Transverse colon (tissue), 4 donors: ENCODE measurements at regions not wholly inside any gene's neighbourhood (a gene's known extent, or its start where the extent isn't known, plus 50 kb on each side); places are given as distances from the start of the nearest gene placed in this dataset.
A peak's percentile ranks its signal among the peaks of the same experiment; 100 is the strongest.

Experiments
- DNase-seq: peaks from one replicate; pipeline ENCODE4 v3.0.0-alpha.2; 2019
- H3K27ac ChIP-seq, 4 donors: fragments of 200-600 bp; sonication (generic); 2 replicates each; pipeline ENCODE4 v1.5.1; 2016 to 2018; ENCODE audit warnings: inconsistent platforms in 4 of 4
- H3K27me3 ChIP-seq: fragments of 200-600 bp; sonication (generic); 2 replicates; pipeline ENCODE4 v1.5.1; 2017; ENCODE audit warnings: inconsistent platforms
- H3K36me3 ChIP-seq, 4 donors: fragments of 200-600 bp; sonication (generic); 2 replicates each; pipeline ENCODE4 v1.5.1; 2017 to 2019; ENCODE audit warnings: inconsistent platforms in 4 of 4
- H3K4me1 ChIP-seq, 4 donors: fragments of 200-600 bp; sonication (generic); 2 replicates each; pipeline ENCODE4 v1.5.1; 2017 to 2020; ENCODE audit warnings: inconsistent platforms in 4 of 4
- H3K4me3 ChIP-seq, 4 donors: fragments of 200-600 bp; sonication (generic); 1 replicate in 1 of 4; 2 replicates in 3 of 4; pipeline versions ENCODE4 v1.5.1 to v1.6.1; 2017 to 2019; ENCODE audit warnings: inconsistent platforms in 4 of 4
- H3K9me3 ChIP-seq, 2 donors: fragments of 200-600 bp; sonication (generic); 2 replicates each; pipeline ENCODE4 v1.5.1; 2017 to 2019; ENCODE audit warnings: inconsistent platforms in 2 of 2
- EP300 ChIP-seq: sonication (generic); formaldehyde crosslinking; IDR thresholded peaks from one replicate; pipeline ENCODE4 v1.6.1; 2017; ENCODE audit warnings: antibody characterized with exemption, low read depth
- POLR2A ChIP-seq: fragments of 450-650 bp; IDR thresholded peaks from one replicate; pipeline ENCODE4 v1.6.1; 2016; ENCODE audit warnings: antibody characterized with exemption, mild to moderate bottlenecking, moderate library complexity
- POLR2AphosphoS5 ChIP-seq, 3 donors: sonication (generic); formaldehyde crosslinking; IDR thresholded peaks; one replicate each; pipeline ENCODE4 v1.6.1; 2016; ENCODE audit warnings: antibody characterized with exemption in 3 of 3
- WGBS, 2 donors: methylation state at CpG; one replicate each; pipeline ENCODE4 v1.1.5; 2018; ENCODE audit warnings: low coverage in 1 of 2; 5-methylcytosine and 5-hydroxymethylcytosine counted together
- in situ Hi-C, 4 donors: fragments of 200-750 bp; cut with MboI; loops; one replicate each; pipeline versions ENCODE4 v1.15.0 to v1.15.1; 2017; ENCODE audit warnings: low sequenced_read_pairs in 3 of 4, low pct_ligation_motif_present in 1 of 4, low pct_unique_long_range_greater_than_20kb in 1 of 4
- intact Hi-C: fragments of 100-400 bp; cut with DNase I; formaldehyde crosslinking; loops from one replicate; pipeline ENCODE4 v1.15.1; 2023; ENCODE audit warnings: low total_unique reads
- TF ChIP-seq, protein P1 (sequence below), 5 experiments: fragments of 200-600 bp in 3 of 5; fragments of 450-650 bp in 2 of 5; sonication (generic) in 3 of 5; IDR thresholded peaks; 1 replicate in 2 of 5; 2 replicates in 3 of 5; pipeline ENCODE4 v1.5.1; 2016 to 2017; ENCODE audit warnings: antibody characterized with exemption in 5 of 5, inconsistent platforms in 3 of 5, mild to moderate bottlenecking in 2 of 5, moderate library complexity in 1 of 5

DNA sequence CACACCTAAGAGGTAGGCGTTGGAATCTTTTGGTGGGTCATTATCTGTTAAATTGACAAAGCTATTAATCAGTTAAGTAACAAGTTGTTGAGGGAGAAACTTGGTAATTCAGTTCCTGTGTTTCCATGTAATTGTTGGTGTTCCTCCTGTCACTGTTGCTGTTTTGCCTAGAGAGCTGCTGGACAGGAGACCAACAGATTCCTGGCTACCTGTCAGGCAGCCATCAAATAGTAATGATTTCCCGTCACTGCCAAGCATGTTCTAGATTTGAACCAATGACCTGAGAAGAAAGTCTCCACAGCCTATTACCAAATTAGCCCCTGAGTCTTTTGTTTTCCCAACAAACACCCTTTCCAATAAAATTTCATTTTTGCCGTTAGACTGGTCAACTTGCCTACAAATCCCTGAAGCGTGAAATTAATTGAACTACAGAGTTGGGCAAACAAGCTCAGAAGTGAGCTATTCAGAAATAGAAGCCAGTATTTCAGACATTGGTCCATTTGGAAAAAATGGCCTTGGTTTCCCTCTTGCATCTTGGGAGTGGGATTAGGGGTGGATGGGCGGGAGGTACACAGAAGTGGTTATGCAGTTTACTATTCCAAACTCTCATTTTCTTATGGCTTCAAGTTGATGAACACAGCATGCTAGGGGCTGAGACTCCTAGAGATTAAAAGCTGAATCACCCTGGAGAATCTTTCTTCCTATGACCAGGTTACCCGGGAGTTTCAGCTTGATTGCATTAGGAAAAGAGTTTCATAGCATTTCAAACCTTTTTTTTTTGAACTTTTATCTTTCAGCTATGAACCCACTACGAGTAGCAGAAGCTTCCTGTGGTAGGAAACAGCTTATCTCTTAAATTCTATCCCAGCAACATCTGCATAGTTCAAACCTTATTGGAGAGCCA lies 262.8 kb upstream of the MAF start:
- WGBS, 2 donors: 43 to 81% methylated on average over 3 to 7 of the region's 7 CpGs

DNA sequence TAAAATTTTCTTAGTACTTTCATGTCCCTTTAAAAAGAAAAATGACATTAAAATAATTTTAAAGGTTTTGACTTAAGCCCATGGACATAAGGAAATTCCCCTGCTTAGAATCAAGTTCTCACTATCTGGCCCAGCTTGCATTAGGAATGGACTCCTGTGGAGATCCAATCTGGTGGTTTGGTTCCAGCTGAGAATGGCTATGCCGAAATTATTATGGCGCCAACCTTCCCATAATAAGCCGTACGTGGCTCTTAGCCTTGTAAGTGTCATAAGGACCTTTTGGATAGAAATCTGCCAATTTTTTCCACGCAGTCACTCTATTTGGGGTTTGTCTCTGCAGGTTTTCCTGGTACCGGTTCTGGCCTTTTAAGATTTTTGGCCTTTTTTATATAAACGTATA lies 262.1 kb upstream of the MAF start:
- TF ChIP-seq POLR2A (no peak), EP300 (no peak), POLR2AphosphoS5 (IDR thresholded peaks at IDR 0.05) (no peak)
- TF ChIP-seq, protein P1, sequence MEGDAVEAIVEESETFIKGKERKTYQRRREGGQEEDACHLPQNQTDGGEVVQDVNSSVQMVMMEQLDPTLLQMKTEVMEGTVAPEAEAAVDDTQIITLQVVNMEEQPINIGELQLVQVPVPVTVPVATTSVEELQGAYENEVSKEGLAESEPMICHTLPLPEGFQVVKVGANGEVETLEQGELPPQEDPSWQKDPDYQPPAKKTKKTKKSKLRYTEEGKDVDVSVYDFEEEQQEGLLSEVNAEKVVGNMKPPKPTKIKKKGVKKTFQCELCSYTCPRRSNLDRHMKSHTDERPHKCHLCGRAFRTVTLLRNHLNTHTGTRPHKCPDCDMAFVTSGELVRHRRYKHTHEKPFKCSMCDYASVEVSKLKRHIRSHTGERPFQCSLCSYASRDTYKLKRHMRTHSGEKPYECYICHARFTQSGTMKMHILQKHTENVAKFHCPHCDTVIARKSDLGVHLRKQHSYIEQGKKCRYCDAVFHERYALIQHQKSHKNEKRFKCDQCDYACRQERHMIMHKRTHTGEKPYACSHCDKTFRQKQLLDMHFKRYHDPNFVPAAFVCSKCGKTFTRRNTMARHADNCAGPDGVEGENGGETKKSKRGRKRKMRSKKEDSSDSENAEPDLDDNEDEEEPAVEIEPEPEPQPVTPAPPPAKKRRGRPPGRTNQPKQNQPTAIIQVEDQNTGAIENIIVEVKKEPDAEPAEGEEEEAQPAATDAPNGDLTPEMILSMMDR (IDR thresholded peaks at IDR 0.05): no peak
- no peaks in the 10 kb centered on the region for H3K27me3 ChIP-seq
- no peak overlapping the region for H3K27ac ChIP-seq
- in situ Hi-C loops (no loop called here), intact Hi-C loops (no loop called here)
- no peaks in the 10 kb centered on the region for H3K9me3 ChIP-seq
- H3K36me3 ChIP-seq: no peaks in the 10 kb centered on the region
- WGBS, 2 donors: 86 to 95% methylated on average over 5 to 7 of the region's 7 CpGs
- DNase-seq: no peak
- H3K4me3 ChIP-seq: no peak overlapping the region
- no peaks in the 10 kb centered on the region for H3K4me1 ChIP-seq

More for the DNA sequence above, 262.8 kb upstream of the MAF start:
- Histone ChIP-seq H3K27ac (no peak overlapping the region), H3K4me1 (no peaks in the 10 kb centered on the region), H3K9me3 (no peaks in the 10 kb centered on the region), H3K27me3 (no peaks in the 10 kb centered on the region), H3K4me3 (no peak overlapping the region), H3K36me3 (no peaks in the 10 kb centered on the region)
- in situ Hi-C loops: no loop called here
- TF ChIP-seq POLR2A (no peak), EP300 (no peak)
- TF ChIP-seq, protein P1 (IDR thresholded peaks at IDR 0.05): no peak
- DNase-seq: no peak
- intact Hi-C loops: no loop called here

DNA sequence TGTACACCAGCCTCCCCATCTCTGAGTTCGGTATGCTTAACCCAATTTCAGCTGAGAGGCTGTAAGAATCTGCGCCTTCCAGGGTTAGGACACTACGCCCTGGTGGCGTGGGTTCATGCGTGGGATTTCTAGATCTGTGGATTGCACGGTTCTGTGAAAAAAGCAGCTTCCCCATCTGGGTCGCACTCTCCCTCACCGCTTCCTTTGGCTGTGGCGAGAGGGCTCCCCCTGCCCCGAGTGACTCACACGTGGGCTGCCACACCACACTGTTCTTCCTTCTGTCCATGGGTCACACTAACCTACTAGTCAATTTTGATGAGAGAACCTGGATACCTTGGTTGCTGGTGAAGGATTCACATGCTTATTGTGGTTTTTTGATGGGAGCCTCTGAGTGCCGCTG lies 256.0 kb upstream of the MAF start:
- TF ChIP-seq POLR2A (no peak), EP300 (no peak), POLR2AphosphoS5 (IDR thresholded peaks at IDR 0.05) (no peak)
- TF ChIP-seq, protein P1 (IDR thresholded peaks at IDR 0.05): no peak
- DNase-seq: no peak
- Histone ChIP-seq H3K27me3 (no peaks in the 10 kb centered on the region), H3K4me1 (no peaks in the 10 kb centered on the region), H3K36me3 (no peaks in the 10 kb centered on the region), H3K27ac (no peak overlapping the region), H3K4me3 (no peak overlapping the region), H3K9me3 (peaks cover 7 to 16% of the 10 kb centered on the region in 2 donors)
- in situ Hi-C loops: no loop called here
- intact Hi-C loops: no loop called here
- WGBS, 2 donors: 85 to 100% methylated on average over 1 to 12 of the region's 12 CpGs

DNA sequence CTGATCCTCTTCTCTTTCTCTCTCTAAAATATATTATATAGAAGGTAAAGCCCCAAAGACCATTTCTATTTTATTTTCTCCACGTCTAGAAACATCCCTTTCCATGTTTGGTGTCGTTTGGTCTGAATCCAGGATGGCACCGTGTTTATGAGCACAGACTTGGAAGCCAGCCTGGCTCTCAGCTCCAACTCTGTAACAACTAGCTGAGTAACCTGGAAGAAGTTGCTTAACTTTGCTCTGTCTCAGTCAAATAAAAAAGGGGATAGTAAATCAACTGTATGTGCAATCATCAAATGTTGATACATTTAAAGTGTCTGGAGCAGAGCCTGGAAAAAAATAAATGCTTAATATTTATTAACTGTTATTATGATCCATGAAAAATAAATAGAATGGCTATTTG lies 249.8 kb upstream of the MAF start:
- TF ChIP-seq POLR2AphosphoS5 (IDR thresholded peaks at IDR 0.05) (peak in 2 of 3 donors; percentile 37 to 40), EP300 (no peak)
- WGBS, 2 donors: 22 to 34% methylated on average over 3 of the region's 3 CpGs
- H3K4me3 ChIP-seq: no peak overlapping the region
- H3K27me3 ChIP-seq: no peaks in the 10 kb centered on the region
- no peak overlapping the region for H3K27ac ChIP-seq
- H3K9me3 ChIP-seq: peaks cover 0 to 8% of the 10 kb centered on the region in 2 donors
- no peaks in the 10 kb centered on the region for H3K36me3 ChIP-seq
- H3K4me1 ChIP-seq: no peaks in the 10 kb centered on the region
- peak; percentile 14 for DNase-seq
- intact Hi-C loops: no loop called here
- in situ Hi-C loops: no loop called here
